ENCODE measurements at regions not wholly inside any gene's neighbourhood (a gene's known extent, or its start where the extent isn't known, plus 50 kb on each side); places are given as distances from the start of the nearest gene placed in this dataset.

GRCh38 chr10:91021901-91022300 is 101.0 kb upstream of the ANKRD1 start:
- Histone ChIP-seq H3K4me3 (no peak overlapping the region), H3K36me3 (no peaks in the 10 kb centered on the region), H3K9me3 (no peaks in the 10 kb centered on the region), H3K4me1 (peaks cover 0 to 34% (median 15%) of the 10 kb centered on the region in 4 donors), H3K27me3 (no peaks in the 10 kb centered on the region), H3K27ac (peak overlapping the region in 2 of 4 donors; percentile 71 to 75)
- DNase-seq (ENCODE audit: low spot score in 2 of 2) = no peak
- 63 to 74% methylated on average over 3 of the region's 3 CpGs for WGBS, 2 donors
- no peak for TF ChIP-seq POLR2A (IDR thresholded peaks at IDR 0.05)
- no peak for TF ChIP-seq EP300 (IDR thresholded peaks at IDR 0.05)
- TF ChIP-seq CTCF (IDR thresholded peaks at IDR 0.05) = no peak

GRCh38 chr10:91022390-91022789 is 101.5 kb upstream of the ANKRD1 start:
- WGBS, 2 donors = 68 to 83% methylated on average over 2 of the region's 2 CpGs
- Histone ChIP-seq H3K4me1 (peaks cover 0 to 34% (median 15%) of the 10 kb centered on the region in 4 donors), H3K9me3 (no peaks in the 10 kb centered on the region), H3K4me3 (no peak overlapping the region), H3K36me3 (no peaks in the 10 kb centered on the region), H3K27ac (peak overlapping the region in 2 of 4 donors; percentile 71 to 75), H3K27me3 (no peaks in the 10 kb centered on the region)
- no peak for DNase-seq (ENCODE audit: low spot score in 2 of 2)
- no peak for TF ChIP-seq POLR2A (IDR thresholded peaks at IDR 0.05)
- no peak for TF ChIP-seq CTCF (IDR thresholded peaks at IDR 0.05)
- TF ChIP-seq EP300 (IDR thresholded peaks at IDR 0.05) = no peak

- Histone ChIP-seq H3K36me3 (no peaks in the 10 kb centered on the region), H3K27me3 (no peaks in the 10 kb centered on the region), H3K27ac (peak overlapping the region; percentile 34 to 75 (median 68)), H3K4me1 (peaks cover 0 to 34% (median 15%) of the 10 kb centered on the region in 4 donors), H3K4me3 (no peak overlapping the region), H3K9me3 (no peaks in the 10 kb centered on the region)
- 23 to 25% methylated on average over 6 of the region's 6 CpGs for WGBS, 2 donors
- DNase-seq (ENCODE audit: low spot score in 2 of 2) = peak in 1 of 2 donors; percentile 40
- no peak for TF ChIP-seq POLR2A (IDR thresholded peaks at IDR 0.05)
- peak in 1 of 2 donors; percentile 80 for TF ChIP-seq EP300 (IDR thresholded peaks at IDR 0.05)
Measured at GRCh38 chr10:91022924-91023699, 102.2 kb upstream of the ANKRD1 start.

GRCh38 chr10:91023700-91024398 is 103.0 kb upstream of the ANKRD1 start:
- TF ChIP-seq EP300 (IDR thresholded peaks at IDR 0.05) = no peak
- TF ChIP-seq POLR2A (IDR thresholded peaks at IDR 0.05) = no peak
- Histone ChIP-seq H3K27me3 (no peaks in the 10 kb centered on the region), H3K4me3 (no peak overlapping the region), H3K4me1 (peaks cover 0 to 34% (median 15%) of the 10 kb centered on the region in 4 donors), H3K9me3 (no peaks in the 10 kb centered on the region), H3K27ac (peak overlapping the region in 3 of 4 donors; percentile 64 to 75 (median 71)), H3K36me3 (no peaks in the 10 kb centered on the region)
- WGBS, 2 donors = 22 to 28% methylated on average over 7 of the region's 7 CpGs
- peak; percentile 12 to 20 for DNase-seq (ENCODE audit: low spot score in 2 of 2)

- WGBS, 2 donors = 28 to 49% methylated on average over 3 of the region's 3 CpGs
- Histone ChIP-seq H3K4me3 (no peak overlapping the region), H3K27me3 (no peaks in the 10 kb centered on the region), H3K4me1 (peaks cover 0 to 34% (median 15%) of the 10 kb centered on the region in 4 donors), H3K27ac (peak overlapping the region in 3 of 4 donors; percentile 64 to 75 (median 71)), H3K36me3 (no peaks in the 10 kb centered on the region), H3K9me3 (no peaks in the 10 kb centered on the region)
- TF ChIP-seq POLR2A (IDR thresholded peaks at IDR 0.05) = no peak
- TF ChIP-seq CTCF (IDR thresholded peaks at IDR 0.05) = no peak
- TF ChIP-seq EP300 (IDR thresholded peaks at IDR 0.05) = no peak
- DNase-seq (ENCODE audit: low spot score in 2 of 2) = no peak
Measured at GRCh38 chr10:91024541-91024940, 103.7 kb upstream of the ANKRD1 start.

All from tibial nerve (tissue), 4 donors.